Endothelial cell of umbilical vein (primary cell): ENCODE measurements at regions not wholly inside any gene's neighbourhood (a gene's known extent, or its start where the extent isn't known, plus 50 kb on each side); places are given as distances from the start of the nearest gene placed in this dataset.

Source experiments
- BruUV-seq: library from RNA; stranded (reverse); fragments of 400-500 nt; replicated peaks from 2 replicates; lab custom pipeline; 2021; lab: Mats Ljungman, UMichigan
- CTCF ChIA-PET: fragments of 300-600, 350-600 bp; sonication (Branson Sonifier 250); formaldehyde crosslinking; loops from one replicate; lab custom pipeline; 2021; ENCODE audit warnings: antibody characterized with exemption, inconsistent platforms; lab: Charles Lee
- POLR2A ChIA-PET: fragments of 300-600, 350-600 bp; sonication (Branson Sonifier 250); formaldehyde crosslinking; loops from one replicate; lab custom pipeline; 2021; ENCODE audit warnings: antibody characterized with exemption, inconsistent platforms; lab: Charles Lee
- DNase-seq: peaks from one replicate; pipeline ENCODE4 v3.0.0-alpha.2; 2011; ENCODE audit warnings: low read depth, low spot score
- FAIRE-seq: peaks from 2 replicates; lab custom pipeline; 2011; peaks lifted over from hg19 to GRCh38; lab: Jason Lieb, UNC
- H2AFZ ChIP-seq: 2 replicates; pipeline ENCODE4 v1.6.0; 2012; ENCODE audit warnings: low read depth, low read length, control low read depth, inconsistent platforms
- H3K27ac ChIP-seq: 2 replicates; pipeline ENCODE4 v1.5.1; 2011; ENCODE audit warnings: low read depth, mild to moderate bottlenecking, control low read depth, low read length, moderate library complexity; ENCODE audit not compliant: insufficient read depth
- H3K27me3 ChIP-seq, 2 experiments: 2 replicates each; pipeline versions ENCODE4 v1.6.0 to v1.6.1; 2011; ENCODE audit warnings: low read length in 2 of 2, mixed read lengths in 1 of 2; ENCODE audit not compliant: control insufficient read depth in 2 of 2, insufficient read depth in 2 of 2
- H3K36me3 ChIP-seq, 2 experiments: 2 replicates in 1 of 2; 3 replicates in 1 of 2; pipeline ENCODE4 v1.5.1; 2011; ENCODE audit warnings: low read length in 2 of 2, mild to moderate bottlenecking in 1 of 2, moderate library complexity in 1 of 2; ENCODE audit not compliant: control insufficient read depth in 2 of 2, insufficient read depth in 2 of 2; ENCODE audit errors: extremely low read depth in 1 of 2
- H3K4me1 ChIP-seq: 3 replicates; pipeline ENCODE4 v1.5.1; 2011; ENCODE audit warnings: mild to moderate bottlenecking, low read length; ENCODE audit not compliant: control insufficient read depth, insufficient read depth; ENCODE audit errors: extremely low read depth
- H3K4me2 ChIP-seq: 2 replicates; pipeline ENCODE4 v1.6.1; 2011; ENCODE audit warnings: low read length, control low read depth, mixed read lengths; ENCODE audit not compliant: insufficient read depth
- H3K4me3 ChIP-seq, 3 experiments: fragments of 200-600 bp in 1 of 3; sonication (generic), shearing (Covaris generic) in 1 of 3; replicated peaks in 1 of 3; 2 replicates each; pipeline ENCODE4 v1.5.1; 2011 to 2016; ENCODE audit warnings: control low read depth in 3 of 3, low read length in 3 of 3, mild to moderate bottlenecking in 2 of 3, inconsistent platforms in 1 of 3, low read depth in 1 of 3, moderate library complexity in 1 of 3; ENCODE audit not compliant: insufficient read depth in 1 of 3
- H3K79me2 ChIP-seq: 2 replicates; pipeline ENCODE4 v1.6.0; 2012; ENCODE audit warnings: low read length, inconsistent platforms; ENCODE audit not compliant: control insufficient read depth, insufficient read depth
- H3K9ac ChIP-seq: replicated peaks from 2 replicates; pipeline ENCODE3; 2011; ENCODE audit warnings: low read length, control low read depth; ENCODE audit not compliant: insufficient read depth; ENCODE audit errors: extremely low read depth
- H3K9me1 ChIP-seq: replicated peaks from 3 replicates; pipeline ENCODE4 v1.6.0; 2011; ENCODE audit warnings: mild to moderate bottlenecking, low read length; ENCODE audit not compliant: control insufficient read depth, insufficient read depth; ENCODE audit errors: extremely low read depth
- H3K9me3 ChIP-seq: replicated peaks from 2 replicates; pipeline ENCODE4 v1.5.1; 2012; ENCODE audit warnings: low read length, inconsistent platforms; ENCODE audit not compliant: control insufficient read depth, insufficient read depth
- H4K20me1 ChIP-seq: replicated peaks from 2 replicates; pipeline ENCODE3; 2011; ENCODE audit warnings: mild to moderate bottlenecking, low read length; ENCODE audit not compliant: control insufficient read depth, insufficient read depth; ENCODE audit errors: extremely low read depth
- EZH2 ChIP-seq: IDR thresholded peaks from 2 replicates; pipeline ENCODE4 v1.6.1; 2012; ENCODE audit warnings: borderline replicate concordance, low read depth, mild to moderate bottlenecking, moderate library complexity, low read length, inconsistent platforms; ENCODE audit not compliant: severe bottlenecking
- FOS ChIP-seq: IDR thresholded peaks from 2 replicates; pipeline ENCODE4 v1.6.1; 2011; ENCODE audit warnings: mild to moderate bottlenecking, low read length, moderate library complexity, borderline replicate concordance; ENCODE audit not compliant: insufficient read depth
- GATA2 ChIP-seq: IDR thresholded peaks from 2 replicates; pipeline ENCODE4 v1.7.0; 2011; ENCODE audit warnings: low read depth, mild to moderate bottlenecking, moderate library complexity, mixed read lengths, low read length; ENCODE audit not compliant: insufficient read length, insufficient read depth
- JUN ChIP-seq: IDR thresholded peaks from 2 replicates; pipeline ENCODE4 v1.6.1; 2011; ENCODE audit warnings: borderline replicate concordance, low read depth; ENCODE audit not compliant: insufficient read length, insufficient read depth
- MYC ChIP-seq: IDR thresholded peaks from one replicate; pipeline ENCODE4 v1.6.1; 2011; ENCODE audit warnings: mild to moderate bottlenecking, low read depth, low read length
- POLR2A ChIP-seq: IDR thresholded peaks from 2 replicates; pipeline ENCODE4 v1.6.1; 2012; ENCODE audit warnings: low read depth, mild to moderate bottlenecking, control low read depth, low read length
- POLR2AphosphoS5 ChIP-seq: IDR thresholded peaks from 2 replicates; pipeline ENCODE4 v1.6.1; 2012; ENCODE audit warnings: low read depth, mild to moderate bottlenecking, control low read depth, low read length, moderate library complexity; ENCODE audit not compliant: insufficient read depth
- dilution Hi-C: fragments of 300-500 bp; cut with MboI; formaldehyde crosslinking; loops from one replicate; pipeline ENCODE4 v1.15.0; 2019; ENCODE audit warnings: low sequenced_read_pairs; ENCODE audit not compliant: extremely low pct_ligation_motif_present
- intact Hi-C: fragments of 100-400 bp; cut with micrococcal nuclease; formaldehyde crosslinking; loops from one replicate; pipeline ENCODE4 v1.10.0; 2022
- TF ChIP-seq, protein P1 (sequence below): IDR thresholded peaks from 2 replicates; pipeline ENCODE4 v1.6.1; 2011; ENCODE audit not compliant: insufficient read depth, insufficient read length
- TF ChIP-seq, protein P2 (sequence below), 2 donors: IDR thresholded peaks; 1 replicate in 1 of 2; 2 replicates in 1 of 2; pipeline ENCODE4 v1.5.1; 2011; ENCODE audit warnings: low read length in 2 of 2, mild to moderate bottlenecking in 2 of 2, moderate library complexity in 2 of 2, control low read depth in 1 of 2, inconsistent platforms in 1 of 2, low read depth in 1 of 2; ENCODE audit not compliant: insufficient read depth in 1 of 2; ENCODE audit errors: extremely low read depth in 1 of 2

DNA sequence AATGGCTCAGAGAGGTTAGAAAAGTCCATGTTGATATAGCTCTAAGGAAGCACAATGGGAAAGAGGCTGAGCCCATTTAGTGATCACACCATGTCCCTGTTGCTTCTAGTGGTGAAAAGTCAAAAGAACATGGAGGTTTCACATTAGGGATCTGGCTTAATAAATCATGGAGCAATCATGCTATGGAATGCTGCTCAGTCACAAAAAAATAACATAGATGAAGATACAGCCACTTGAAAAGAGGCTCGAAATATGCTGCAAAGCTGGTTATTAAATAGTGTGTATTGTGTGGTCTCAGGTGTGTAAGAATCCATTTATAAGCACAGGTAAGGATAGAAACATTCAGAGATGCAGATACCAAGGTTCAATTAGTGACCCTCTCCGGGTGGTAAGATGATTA, 63.6 kb upstream of the CPO start:
- no peak for DNase-seq
- Histone ChIP-seq H4K20me1 (no peaks in the 10 kb centered on the region), H3K4me1 (no peaks in the 10 kb centered on the region), H3K36me3 (no peaks in the 10 kb centered on the region), H3K9me3 (no peaks in the 10 kb centered on the region), H2AFZ (no peak overlapping the region), H3K4me2 (no peak overlapping the region), H3K27ac (no peak overlapping the region), H3K27me3 (peaks cover 0 to 7% of the 10 kb centered on the region in 2 experiments), H3K9ac (no peak overlapping the region), H3K4me3 (no peak overlapping the region), H3K9me1 (no peaks in the 10 kb centered on the region), H3K79me2 (no peaks in the 10 kb centered on the region)
- no peak for TF ChIP-seq POLR2A
- no peak for TF ChIP-seq JUN
- TF ChIP-seq MYC, result no peak
- no peak for TF ChIP-seq FOS
- TF ChIP-seq GATA2, result no peak
- no peak for TF ChIP-seq POLR2AphosphoS5
- TF ChIP-seq EZH2, result no peak
- TF ChIP-seq, protein P1, sequence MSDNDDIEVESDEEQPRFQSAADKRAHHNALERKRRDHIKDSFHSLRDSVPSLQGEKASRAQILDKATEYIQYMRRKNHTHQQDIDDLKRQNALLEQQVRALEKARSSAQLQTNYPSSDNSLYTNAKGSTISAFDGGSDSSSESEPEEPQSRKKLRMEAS, result no peak
- TF ChIP-seq, protein P2, sequence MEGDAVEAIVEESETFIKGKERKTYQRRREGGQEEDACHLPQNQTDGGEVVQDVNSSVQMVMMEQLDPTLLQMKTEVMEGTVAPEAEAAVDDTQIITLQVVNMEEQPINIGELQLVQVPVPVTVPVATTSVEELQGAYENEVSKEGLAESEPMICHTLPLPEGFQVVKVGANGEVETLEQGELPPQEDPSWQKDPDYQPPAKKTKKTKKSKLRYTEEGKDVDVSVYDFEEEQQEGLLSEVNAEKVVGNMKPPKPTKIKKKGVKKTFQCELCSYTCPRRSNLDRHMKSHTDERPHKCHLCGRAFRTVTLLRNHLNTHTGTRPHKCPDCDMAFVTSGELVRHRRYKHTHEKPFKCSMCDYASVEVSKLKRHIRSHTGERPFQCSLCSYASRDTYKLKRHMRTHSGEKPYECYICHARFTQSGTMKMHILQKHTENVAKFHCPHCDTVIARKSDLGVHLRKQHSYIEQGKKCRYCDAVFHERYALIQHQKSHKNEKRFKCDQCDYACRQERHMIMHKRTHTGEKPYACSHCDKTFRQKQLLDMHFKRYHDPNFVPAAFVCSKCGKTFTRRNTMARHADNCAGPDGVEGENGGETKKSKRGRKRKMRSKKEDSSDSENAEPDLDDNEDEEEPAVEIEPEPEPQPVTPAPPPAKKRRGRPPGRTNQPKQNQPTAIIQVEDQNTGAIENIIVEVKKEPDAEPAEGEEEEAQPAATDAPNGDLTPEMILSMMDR (IDR thresholded peaks at IDR 0.05; ENCODE audit: extremely low read depth in 1 of 2, insufficient read depth in 1 of 2, low read depth in 1 of 2, low read length in 2 of 2), result no peak
- CTCF ChIA-PET, result no interaction called here
- intact Hi-C loops (no loop called here), dilution Hi-C loops (no loop called here)
- BruUV-seq, result no TSS peak
- POLR2A ChIA-PET, result no interaction called here
- no peak for FAIRE-seq
